Lower leg skin (tissue), 4 donors: ENCODE measurements at regions not wholly inside any gene's neighbourhood (a gene's known extent, or its start where the extent isn't known, plus 50 kb on each side); places are given as distances from the start of the nearest gene placed in this dataset.

Experiments
- DNase-seq, 2 donors: peaks; one replicate each; pipeline ENCODE4 v3.0.0-alpha.2; 2019; ENCODE audit warnings: low spot score in 2 of 2
- H3K4me3 ChIP-seq: fragments of 200-600 bp; sonication (generic); 2 replicates; pipeline ENCODE4 v1.5.1; 2017; ENCODE audit warnings: mild to moderate bottlenecking, low read depth; ENCODE audit not compliant: poor library complexity, severe bottlenecking
- POLR2A ChIP-seq, 2 donors: fragments of 450-650 bp; IDR thresholded peaks; one replicate each; pipeline ENCODE4 v1.6.1; 2016 to 2017; ENCODE audit warnings: antibody characterized with exemption in 2 of 2, mild to moderate bottlenecking in 1 of 2, moderate library complexity in 1 of 2
- WGBS, 2 donors: methylation state at CpG; one replicate each; pipeline ENCODE4 v1.1.5; 2018; 5-methylcytosine and 5-hydroxymethylcytosine counted together
- intact Hi-C: fragments of 100-400 bp; cut with DNase I; formaldehyde crosslinking; loops from one replicate; pipeline ENCODE4 v1.15.0; 2023; ENCODE audit warnings: low total_unique reads
- TF ChIP-seq, protein P1 (sequence below), 3 donors: fragments of 450-650 bp; IDR thresholded peaks; one replicate each; pipeline ENCODE4 v1.5.1; 2016; ENCODE audit warnings: antibody characterized with exemption in 3 of 3, mild to moderate bottlenecking in 3 of 3, moderate library complexity in 2 of 3

DNA sequence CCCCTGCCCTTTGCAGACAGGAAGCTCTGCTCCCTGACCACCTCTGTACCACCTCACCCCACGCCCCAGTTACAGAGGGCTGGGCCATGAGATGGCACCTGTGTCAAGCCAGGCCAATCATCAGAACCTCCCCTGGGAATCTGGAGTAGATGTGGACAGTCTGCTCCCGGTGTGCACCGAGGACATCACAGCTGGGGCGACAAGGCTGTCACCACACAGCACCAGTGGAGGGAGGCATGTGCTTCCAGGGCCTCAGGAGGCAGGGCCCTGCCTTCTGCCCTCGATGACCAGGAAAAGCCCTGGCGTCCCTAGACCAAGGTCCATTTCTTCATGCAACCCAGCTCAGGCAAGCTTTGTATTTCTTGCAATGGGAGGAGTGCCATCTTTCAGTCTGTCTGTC lies 309.5 kb downstream of the CTTN start:
- no peak for DNase-seq
- intact Hi-C loops: no loop called here
- 86 to 88% methylated on average over 6 of the region's 6 CpGs for WGBS, 2 donors

DNA sequence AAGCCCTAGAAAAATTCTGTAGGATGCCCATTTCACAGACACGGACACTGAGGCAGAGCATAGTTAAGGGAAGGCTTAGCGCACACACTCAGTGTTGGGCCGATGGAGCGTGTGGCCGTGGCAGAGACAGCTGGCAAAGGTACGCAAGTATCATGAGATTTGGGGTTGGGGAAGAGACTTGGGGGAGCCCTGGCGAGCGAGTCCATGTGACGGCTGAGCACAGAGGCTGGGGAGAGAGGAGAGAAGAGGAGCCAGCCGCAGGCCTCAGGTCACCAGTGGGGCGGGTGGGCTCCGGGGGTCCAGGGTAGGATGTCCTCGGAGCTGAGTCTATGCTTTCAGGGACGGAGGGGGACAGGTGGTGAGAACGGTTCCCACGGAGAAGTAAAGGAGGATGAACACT lies 311.3 kb downstream of the CTTN start:
- intact Hi-C loops: no loop called here
- no peak for DNase-seq
- 90 to 92% methylated on average over 16 of the region's 16 CpGs for WGBS, 2 donors
- TF ChIP-seq, protein P1, sequence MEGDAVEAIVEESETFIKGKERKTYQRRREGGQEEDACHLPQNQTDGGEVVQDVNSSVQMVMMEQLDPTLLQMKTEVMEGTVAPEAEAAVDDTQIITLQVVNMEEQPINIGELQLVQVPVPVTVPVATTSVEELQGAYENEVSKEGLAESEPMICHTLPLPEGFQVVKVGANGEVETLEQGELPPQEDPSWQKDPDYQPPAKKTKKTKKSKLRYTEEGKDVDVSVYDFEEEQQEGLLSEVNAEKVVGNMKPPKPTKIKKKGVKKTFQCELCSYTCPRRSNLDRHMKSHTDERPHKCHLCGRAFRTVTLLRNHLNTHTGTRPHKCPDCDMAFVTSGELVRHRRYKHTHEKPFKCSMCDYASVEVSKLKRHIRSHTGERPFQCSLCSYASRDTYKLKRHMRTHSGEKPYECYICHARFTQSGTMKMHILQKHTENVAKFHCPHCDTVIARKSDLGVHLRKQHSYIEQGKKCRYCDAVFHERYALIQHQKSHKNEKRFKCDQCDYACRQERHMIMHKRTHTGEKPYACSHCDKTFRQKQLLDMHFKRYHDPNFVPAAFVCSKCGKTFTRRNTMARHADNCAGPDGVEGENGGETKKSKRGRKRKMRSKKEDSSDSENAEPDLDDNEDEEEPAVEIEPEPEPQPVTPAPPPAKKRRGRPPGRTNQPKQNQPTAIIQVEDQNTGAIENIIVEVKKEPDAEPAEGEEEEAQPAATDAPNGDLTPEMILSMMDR (IDR thresholded peaks at IDR 0.05): no peak
- no peak for TF ChIP-seq POLR2A (IDR thresholded peaks at IDR 0.05)
- H3K4me3 ChIP-seq: no peak overlapping the region

More for the DNA sequence above, 309.5 kb downstream of the CTTN start:
- TF ChIP-seq, protein P1 (IDR thresholded peaks at IDR 0.05): no peak
- no peak for TF ChIP-seq POLR2A (IDR thresholded peaks at IDR 0.05)
- no peak overlapping the region for H3K4me3 ChIP-seq

DNA sequence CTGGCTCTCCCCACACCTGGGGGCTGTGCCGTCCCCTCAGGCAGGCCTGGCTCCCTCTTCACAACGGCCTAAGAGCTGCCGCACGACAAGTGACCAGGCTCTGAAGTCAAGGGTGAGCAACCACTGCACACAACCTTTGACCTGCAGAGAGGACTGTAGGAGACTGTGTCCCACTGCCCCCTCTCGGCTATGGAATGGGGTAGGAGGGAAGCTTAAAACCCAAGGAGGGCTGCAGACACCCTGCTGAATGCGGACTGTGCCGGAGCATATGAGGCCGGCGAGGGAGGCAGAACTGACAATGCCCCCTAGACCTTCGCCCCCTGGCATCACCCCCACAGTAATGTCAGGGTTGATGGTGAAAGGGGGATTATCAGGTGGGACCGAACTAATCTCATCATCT lies 311.9 kb downstream of the CTTN start:
- no peak for TF ChIP-seq POLR2A (IDR thresholded peaks at IDR 0.05)
- TF ChIP-seq, protein P1 (IDR thresholded peaks at IDR 0.05): no peak
- no peak for DNase-seq
- no peak overlapping the region for H3K4me3 ChIP-seq
- intact Hi-C loops: no loop called here
- WGBS, 2 donors: 86 to 87% methylated on average over 11 of the region's 11 CpGs

DNA sequence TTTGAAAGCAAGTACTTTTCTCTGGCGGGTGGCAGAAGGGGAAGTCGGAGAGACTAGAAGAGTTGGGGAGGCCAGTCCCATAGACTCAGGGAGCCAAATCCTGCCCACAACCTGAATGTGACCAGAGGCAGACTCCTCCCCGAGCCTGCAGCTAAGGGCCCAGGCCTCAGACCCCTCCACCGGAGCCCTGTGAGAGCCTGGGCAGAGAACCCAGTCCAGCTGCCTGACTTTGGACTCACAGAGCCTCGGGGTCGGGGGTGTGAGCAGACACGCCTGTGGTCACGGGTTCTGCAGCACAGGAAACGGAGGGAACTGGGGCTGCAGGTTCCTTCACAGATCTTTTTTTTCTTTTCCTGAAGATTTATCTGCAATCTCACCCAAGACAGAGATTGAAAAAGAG lies 312.3 kb downstream of the CTTN start:
- TF ChIP-seq, protein P1 (IDR thresholded peaks at IDR 0.05): no peak
- TF ChIP-seq POLR2A (IDR thresholded peaks at IDR 0.05): no peak
- 38 to 49% methylated on average over 7 to 9 of the region's 9 CpGs for WGBS, 2 donors
- intact Hi-C loops: no loop called here
- no peak for DNase-seq
- H3K4me3 ChIP-seq: no peak overlapping the region

DNA sequence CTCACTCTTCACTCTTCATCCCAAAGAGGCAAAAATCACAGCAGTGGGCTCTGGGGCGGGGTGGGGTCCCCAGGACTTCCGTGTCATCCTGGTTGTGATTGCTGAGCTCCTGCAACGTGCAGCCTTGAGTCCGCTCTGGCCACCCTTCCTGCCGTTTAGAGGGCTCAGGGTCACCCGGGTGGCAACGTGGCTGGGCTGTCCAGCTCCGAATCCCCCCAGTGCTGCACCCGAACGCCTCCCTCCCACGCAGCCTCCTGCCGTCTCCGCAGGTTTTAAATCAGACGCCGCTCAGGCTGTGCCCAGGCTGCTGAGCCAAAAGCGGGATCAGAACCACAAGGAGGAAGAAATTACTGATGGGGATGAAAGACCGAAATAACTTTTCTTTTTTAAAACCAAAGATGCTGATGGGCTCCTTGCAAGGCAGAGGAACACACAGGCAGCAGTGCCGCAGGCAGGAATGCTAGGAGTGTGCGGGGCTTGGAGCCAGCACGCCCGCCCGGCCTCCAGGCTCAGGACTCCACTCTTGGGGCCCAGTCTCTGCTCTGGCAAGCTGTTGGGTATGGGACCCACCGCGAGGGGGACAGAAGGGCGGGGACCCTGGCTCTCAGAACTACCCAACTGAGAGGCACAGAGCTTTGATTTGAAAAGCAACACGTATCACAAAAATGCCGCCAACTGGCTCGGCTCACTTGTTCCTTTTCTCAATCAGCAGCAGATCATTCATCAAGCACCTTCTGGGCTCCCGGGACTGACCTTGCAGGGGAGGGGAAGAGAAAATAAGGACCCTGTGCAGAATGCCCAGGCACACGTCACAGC lies 313.0 kb downstream of the CTTN start:
- no peak for DNase-seq
- no peak overlapping the region for H3K4me3 ChIP-seq
- intact Hi-C loops: no loop called here
- no peak for TF ChIP-seq POLR2A (IDR thresholded peaks at IDR 0.05)
- TF ChIP-seq, protein P1 (IDR thresholded peaks at IDR 0.05): no peak
- 47 to 59% methylated on average over 30 of the region's 30 CpGs for WGBS, 2 donors

DNA sequence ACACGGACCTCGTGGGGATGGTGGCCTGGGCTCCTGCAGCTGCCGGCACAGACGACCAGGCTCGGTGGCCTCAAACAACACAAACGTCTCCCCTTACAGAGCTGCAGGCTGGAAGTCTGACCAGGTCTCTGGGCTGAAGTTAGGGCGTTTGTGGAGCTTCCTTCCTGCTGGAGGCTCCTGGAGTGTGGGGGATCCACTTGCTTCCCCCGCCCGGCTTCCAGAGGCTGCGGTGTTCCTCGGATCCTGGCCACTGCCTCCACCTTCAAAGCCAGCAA lies 313.5 kb downstream of the CTTN start:
- WGBS, 2 donors: 42 to 49% methylated on average over 10 to 11 of the region's 11 CpGs
- intact Hi-C loops: no loop called here
- H3K4me3 ChIP-seq: no peak overlapping the region
- DNase-seq: no peak
- TF ChIP-seq, protein P1 (IDR thresholded peaks at IDR 0.05): no peak
- TF ChIP-seq POLR2A (IDR thresholded peaks at IDR 0.05): no peak
